ENCODE measurements at regions not wholly inside any gene's neighbourhood (a gene's known extent, or its start where the extent isn't known, plus 50 kb on each side); places are given as distances from the start of the nearest gene placed in this dataset.

GRCh38 chr1:115577513-115577912 lies 64.3 kb upstream of the VANGL1 start:
- DNase-seq (ENCODE audit: low read depth in 3 of 3), result no peak

- DNase-seq (ENCODE audit: low read depth in 3 of 3), result no peak
These were observed 66.1 kb upstream of the VANGL1 start for GRCh38 chr1:115575661-115576060.

DNA sequence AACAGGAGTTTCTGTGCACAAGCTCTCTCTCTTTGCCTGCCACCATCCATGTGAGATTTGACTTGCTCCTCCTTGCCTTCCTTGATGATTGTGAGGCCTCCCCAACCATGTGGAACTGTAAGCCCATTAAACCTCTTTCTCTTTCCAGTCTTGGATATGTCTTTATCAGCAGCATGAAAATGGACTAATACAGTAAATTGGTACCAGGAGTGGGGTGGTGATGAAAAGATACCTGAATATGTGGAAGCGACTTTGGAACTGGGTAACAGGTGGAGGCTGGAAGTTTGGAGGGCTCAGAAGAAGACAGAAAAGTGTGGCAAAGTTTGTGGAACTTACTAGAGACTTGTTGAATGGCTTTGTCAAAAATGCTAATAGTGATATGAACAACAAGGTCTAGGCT lies 69.1 kb upstream of the VANGL1 start:
- DNase-seq (ENCODE audit: low read depth in 3 of 3), result no peak

- no peak for DNase-seq (ENCODE audit: low read depth in 3 of 3)
These were observed 74.3 kb upstream of the VANGL1 start for GRCh38 chr1:115567431-115567830.

DNA sequence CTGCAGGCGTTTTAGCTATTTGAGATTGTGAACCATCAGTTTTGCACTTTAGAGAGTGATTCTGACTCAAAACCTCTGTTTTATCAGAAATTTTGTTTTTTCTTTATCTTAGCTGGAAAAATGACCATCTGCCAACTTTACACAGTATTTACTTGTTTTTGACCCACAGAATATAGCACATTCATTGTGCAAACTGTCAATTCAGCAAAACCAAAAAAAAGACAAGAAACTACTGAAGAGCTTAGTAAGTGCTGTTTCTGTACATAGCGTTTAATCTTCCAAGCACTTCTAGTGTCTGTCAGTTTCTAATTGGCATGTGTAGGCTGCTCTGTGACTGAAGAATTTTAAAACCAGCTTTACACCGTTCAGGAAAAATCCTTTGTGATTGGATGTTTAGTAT lies 76.0 kb upstream of the VANGL1 start:
- no peak for DNase-seq (ENCODE audit: low read depth in 3 of 3)

GRCh38 chr1:115565353-115565752 lies 76.4 kb upstream of the VANGL1 start:
- DNase-seq (ENCODE audit: low read depth in 3 of 3), result no peak

DNA sequence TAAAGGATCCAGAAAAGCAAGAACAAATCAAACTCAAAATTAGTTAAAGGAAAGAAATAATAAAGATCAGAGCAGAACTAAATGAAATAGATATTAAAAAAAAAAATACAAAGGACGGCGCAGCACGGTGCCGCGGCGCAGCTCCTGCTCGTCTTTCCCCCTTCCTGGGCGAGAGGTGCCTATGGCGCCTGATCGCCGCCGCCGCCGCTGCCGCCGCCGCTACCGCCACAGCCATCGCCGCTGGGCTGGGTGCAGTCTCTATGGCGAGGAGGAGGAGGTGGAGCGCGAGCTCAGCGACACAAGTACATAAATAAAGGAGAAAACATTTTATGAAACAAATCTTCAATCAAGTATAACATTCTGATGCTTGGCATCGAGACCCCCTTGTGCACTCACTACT lies 77.6 kb upstream of the VANGL1 start:
- no peak for DNase-seq (ENCODE audit: low read depth in 3 of 3)

DNA sequence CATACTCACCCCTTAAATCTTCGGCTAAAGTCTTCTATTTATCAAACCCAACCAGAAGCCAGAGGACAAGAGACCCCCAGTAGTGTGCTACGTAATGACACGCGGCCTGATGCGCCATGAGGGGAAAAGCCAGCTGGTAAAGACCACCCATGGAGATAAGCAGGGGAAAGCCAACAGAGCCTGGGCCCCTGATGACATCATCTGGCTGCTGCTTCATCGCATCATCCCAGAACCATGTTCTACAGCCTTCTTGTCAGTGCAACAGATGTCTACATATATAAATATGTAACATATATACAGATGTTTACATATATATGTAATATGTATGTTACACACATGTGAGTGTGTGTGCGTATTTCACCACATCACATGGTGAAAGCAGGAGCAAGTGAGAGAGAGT lies 81.7 kb upstream of the VANGL1 start:
- no peak for DNase-seq (ENCODE audit: low read depth in 3 of 3)

DNA sequence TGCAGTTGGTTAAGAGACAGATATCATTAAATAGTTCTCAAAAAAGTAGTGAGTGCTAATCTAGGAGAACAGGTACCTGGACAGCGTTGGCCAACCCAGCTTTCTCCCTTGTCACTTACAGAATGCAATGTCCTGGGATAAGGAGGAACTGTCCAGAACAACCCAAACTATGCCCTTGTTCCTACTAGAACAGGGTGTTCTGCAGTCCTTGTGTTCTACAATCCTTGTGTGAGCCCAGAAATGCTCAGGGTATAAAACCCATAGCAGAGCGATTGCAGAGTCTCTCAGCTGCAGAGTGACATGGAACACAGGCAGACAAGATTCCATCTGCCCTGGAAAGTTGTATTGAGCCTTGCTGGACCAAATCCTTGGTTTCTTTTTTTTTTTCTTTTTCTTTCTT lies 83.5 kb upstream of the VANGL1 start:
- DNase-seq (ENCODE audit: low read depth in 3 of 3), result no peak

- DNase-seq (ENCODE audit: low read depth in 3 of 3), result no peak
These were observed 84.1 kb upstream of the VANGL1 start for GRCh38 chr1:115557715-115558114.

DNA sequence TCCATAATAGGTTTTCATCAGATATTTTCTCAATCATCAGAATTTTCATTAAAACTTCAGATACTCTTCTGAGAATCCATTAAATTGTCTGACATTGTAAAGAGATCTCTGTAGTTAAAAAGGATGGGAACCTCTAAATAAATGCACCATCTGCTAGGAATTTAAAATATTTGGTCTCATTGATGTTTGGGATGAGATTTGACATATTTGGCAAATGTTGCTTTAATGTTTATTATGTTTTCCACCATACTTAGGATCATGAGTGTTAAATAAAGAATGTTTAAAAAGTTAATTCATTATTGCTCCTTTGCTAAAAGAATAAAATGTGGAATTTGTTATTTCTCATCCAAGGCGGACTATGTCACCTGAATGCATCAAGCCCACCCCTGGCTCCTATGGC lies 85.5 kb upstream of the VANGL1 start:
- no peak for DNase-seq (ENCODE audit: low read depth in 3 of 3)

GRCh38 chr1:115555446-115555845 lies 86.3 kb upstream of the VANGL1 start:
- DNase-seq (ENCODE audit: low read depth in 3 of 3), result no peak

GRCh38 chr1:115547696-115548095 lies 94.1 kb upstream of the VANGL1 start:
- DNase-seq (ENCODE audit: low read depth in 3 of 3), result no peak

GRCh38 chr1:115546846-115547245 lies 94.9 kb upstream of the VANGL1 start:
- DNase-seq (ENCODE audit: low read depth in 3 of 3), result no peak

DNA sequence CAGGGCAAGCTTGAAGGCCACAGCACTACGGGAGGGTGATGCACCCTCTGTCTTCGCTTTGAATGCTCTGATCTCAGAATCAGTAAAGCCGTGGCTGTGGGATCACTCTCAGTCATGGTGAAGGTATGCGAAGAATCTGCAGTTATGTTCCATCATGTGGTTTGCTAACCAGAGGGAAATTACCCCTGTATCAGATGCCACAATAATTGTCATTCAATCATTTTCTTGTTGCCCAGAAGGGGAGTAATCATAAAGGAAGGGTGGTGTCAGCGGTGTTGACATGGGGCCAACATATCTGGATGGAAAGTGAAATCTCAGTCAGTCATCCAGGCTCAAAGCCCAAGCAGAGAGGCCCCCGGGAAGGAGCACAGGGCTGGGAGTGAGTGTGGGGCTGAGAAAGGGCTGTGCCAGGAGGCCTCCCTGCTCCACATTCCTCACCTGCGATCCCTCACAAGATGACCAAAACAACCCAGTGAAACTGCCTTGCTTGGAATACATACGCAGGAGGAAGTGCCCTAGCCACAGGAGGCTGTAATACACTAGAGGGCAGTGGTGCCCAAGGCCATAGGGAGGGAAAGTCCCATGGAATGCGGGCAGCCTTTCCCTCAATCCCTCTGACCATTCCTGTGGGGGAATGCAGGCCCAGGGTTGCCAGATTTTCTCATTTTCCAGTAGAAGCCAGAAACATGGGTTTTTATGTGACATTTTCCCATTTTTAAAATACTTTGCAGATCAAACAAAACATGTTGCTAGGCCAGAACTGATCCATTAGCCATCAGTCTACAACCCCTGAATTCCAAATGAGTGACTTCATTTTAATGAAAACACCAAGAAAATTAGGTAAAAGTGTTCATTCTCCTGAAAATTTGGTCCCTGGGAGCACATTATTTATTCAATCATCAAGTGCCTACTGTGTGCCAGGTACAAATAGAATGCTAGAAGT lies 95.7 kb upstream of the VANGL1 start:
- no peak for DNase-seq (ENCODE audit: low read depth in 3 of 3)

DNA sequence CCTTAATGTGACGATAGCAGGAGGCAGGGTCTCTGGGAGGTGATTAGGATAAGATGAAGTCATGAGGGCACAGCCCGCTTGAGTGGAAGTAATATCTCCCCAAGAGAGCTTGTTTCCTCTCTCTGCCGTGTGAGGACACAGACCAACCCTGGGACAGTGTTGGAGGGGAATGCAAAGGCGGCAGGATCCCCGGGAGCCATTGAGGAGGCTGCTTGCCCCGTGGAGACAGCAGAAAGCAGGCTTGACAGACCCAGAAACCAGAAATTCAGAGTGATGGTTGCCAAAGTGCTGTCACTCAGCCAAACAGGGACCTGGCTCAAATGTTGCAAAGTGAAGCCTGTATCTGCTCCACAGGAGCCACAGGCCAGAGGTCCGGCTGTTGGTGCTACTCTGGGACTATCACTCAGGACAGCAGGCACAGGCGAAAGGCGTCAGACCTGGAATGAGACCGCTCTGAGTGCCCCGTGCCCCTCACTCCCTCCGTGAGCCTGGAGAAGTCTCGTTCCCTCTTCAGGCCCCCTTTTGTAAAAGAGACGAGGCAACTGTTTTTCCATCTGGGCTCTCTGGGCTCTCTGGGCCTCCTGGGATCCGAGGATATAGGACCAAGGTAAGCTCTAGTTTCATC lies 96.6 kb upstream of the VANGL1 start:
- no peak for DNase-seq (ENCODE audit: low read depth in 3 of 3)

- DNase-seq (ENCODE audit: low read depth in 3 of 3), result no peak
These were observed 97.6 kb upstream of the VANGL1 start for GRCh38 chr1:115544131-115544530.

DNA sequence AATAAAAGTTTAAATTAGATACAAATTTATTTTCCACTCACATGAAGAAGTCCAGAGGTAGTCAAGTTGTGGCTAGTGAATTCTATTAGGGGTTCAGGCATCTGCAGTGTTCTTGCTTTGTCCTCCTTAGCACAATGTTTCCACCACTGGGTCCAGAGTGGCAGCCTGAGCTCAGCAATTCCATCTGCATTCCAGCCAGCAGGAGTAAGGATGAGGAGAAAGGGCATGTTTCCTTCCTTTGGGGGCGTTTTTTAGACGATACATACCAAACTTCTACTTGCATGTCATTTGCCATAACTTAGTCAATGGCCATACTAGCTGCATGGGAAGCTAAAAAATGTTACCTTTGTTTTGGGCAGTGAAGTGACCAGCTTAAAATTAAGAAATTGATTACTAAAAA lies 98.5 kb upstream of the VANGL1 start:
- DNase-seq (ENCODE audit: low read depth in 3 of 3), result no peak

GRCh38 chr1:115539736-115540135 lies 102.0 kb upstream of the VANGL1 start:
- no peak for DNase-seq (ENCODE audit: low read depth in 3 of 3)

- no peak for DNase-seq (ENCODE audit: low read depth in 3 of 3)
These were observed 102.7 kb upstream of the VANGL1 start for GRCh38 chr1:115539061-115539460.

DNA sequence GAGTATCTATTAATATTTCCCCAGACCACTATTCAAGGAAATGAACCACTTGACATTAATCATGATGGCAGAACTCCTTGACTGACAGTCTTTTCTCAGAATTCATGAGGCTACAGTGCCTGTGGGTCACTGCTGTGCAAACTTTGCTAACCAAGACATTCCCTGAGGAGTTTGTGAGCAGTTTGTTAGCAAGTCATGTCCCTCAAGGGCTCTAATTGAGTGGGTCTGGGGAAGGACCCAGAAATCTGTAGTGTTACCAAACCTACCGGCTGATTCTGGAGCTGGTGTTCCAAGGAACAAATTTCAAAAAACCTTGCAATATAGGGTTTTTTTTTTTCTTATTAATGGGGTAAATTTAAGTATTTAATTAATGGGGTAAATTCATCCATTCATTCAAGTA lies 103.2 kb upstream of the VANGL1 start:
- no peak for DNase-seq (ENCODE audit: low read depth in 3 of 3)

DNA sequence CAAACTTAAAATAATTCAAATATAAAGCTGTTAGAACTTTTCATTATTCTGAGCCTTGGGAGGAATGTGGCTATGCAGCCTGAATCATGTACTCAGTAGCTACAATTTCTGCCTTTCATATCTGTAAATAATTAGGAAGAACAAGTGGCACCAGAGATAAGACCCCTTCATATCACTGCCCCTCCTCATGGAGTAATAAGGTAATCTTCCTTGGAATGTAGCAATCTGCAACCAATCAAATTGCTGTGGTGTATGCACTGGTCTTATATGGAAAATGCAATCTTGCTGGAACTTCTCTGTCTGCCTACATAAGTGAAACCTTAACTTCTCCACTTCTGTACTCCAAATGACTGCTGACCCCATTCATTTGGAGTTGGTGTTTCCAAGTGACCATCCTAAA lies 104.4 kb upstream of the VANGL1 start:
- DNase-seq (ENCODE audit: low read depth in 3 of 3), result no peak

- no peak for DNase-seq (ENCODE audit: low read depth in 3 of 3)
These were observed 105.4 kb upstream of the VANGL1 start for GRCh38 chr1:115536279-115536816.

All from stimulated activated CD4-positive, alpha-beta T cell treated with anti-CD3 and anti-CD28 coated beads, TNF-alpha, amount 100 ng/mL, for 48 hours (primary cell).